ENCODE measurements at regions not wholly inside any gene's neighbourhood (a gene's known extent, or its start where the extent isn't known, plus 50 kb on each side); places are given as distances from the start of the nearest gene placed in this dataset.

DNA sequence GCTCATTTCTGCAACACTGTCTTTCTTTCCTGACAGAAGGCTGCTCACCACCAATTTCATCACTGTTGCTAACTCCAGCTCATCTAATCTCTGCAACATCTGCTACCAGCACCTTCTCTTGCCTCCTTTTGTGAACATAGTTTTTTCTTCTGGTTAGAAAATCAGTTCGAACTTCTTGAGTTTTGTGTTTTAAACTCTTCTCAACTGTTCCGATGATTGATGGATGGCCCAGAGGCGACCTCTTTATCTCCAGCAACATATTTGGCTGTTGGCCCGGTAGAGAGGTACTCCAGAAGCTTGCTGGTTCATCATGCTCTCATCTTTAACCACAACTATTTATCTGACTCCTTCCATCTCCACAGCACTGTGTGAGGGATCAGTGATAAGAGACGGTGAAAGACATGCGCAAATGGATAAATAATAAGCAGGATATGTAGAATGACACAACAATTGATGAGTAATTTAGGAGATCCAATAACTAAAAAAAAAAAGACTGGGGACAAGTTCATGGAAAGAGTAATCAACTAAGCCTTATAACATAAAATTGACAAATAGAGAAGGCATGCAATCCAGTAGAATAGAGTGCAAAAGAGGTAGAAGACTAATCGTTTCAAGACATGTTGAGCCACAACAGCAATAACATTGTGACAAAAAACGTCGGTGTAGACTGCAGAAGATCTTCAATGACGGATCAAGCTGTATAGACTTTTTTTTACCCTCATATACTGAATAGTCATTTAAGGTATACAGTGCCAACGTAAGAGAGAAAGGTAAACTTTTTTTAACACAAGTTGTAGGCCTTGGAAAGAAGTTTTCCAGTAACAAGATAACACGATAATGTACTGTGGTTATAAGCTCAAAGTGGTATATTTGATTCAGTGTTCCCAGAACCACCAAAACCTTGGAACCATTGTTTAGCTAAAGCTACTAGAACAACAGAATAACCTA is 152.2 kb downstream of the CRPPA start (continued):
- TF ChIP-seq, protein P1, sequence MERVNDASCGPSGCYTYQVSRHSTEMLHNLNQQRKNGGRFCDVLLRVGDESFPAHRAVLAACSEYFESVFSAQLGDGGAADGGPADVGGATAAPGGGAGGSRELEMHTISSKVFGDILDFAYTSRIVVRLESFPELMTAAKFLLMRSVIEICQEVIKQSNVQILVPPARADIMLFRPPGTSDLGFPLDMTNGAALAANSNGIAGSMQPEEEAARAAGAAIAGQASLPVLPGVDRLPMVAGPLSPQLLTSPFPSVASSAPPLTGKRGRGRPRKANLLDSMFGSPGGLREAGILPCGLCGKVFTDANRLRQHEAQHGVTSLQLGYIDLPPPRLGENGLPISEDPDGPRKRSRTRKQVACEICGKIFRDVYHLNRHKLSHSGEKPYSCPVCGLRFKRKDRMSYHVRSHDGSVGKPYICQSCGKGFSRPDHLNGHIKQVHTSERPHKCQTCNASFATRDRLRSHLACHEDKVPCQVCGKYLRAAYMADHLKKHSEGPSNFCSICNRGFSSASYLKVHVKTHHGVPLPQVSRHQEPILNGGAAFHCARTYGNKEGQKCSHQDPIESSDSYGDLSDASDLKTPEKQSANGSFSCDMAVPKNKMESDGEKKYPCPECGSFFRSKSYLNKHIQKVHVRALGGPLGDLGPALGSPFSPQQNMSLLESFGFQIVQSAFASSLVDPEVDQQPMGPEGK (CRISPR knock-in tag; IDR thresholded peaks at IDR 0.05; ENCODE audit: borderline replicate concordance) = peak; percentile 62; the same call in 1 of the 2 replicates
- no peak for TF ChIP-seq SAFB2 (IDR thresholded peaks at IDR 0.05; ENCODE audit: borderline replicate concordance, low read depth, low read length, severe bottlenecking)
- TF ChIP-seq RBM17 (IDR thresholded peaks at IDR 0.05; ENCODE audit: borderline replicate concordance, low read depth, low read length) = no peak
- TF ChIP-seq RBM14 (IDR thresholded peaks at IDR 0.05; ENCODE audit: borderline replicate concordance, insufficient read depth, low read depth, low read length) = no peak
- peak; percentile 62; the same call in 1 of the 2 replicates for TF ChIP-seq CBX5 (IDR thresholded peaks at IDR 0.05; ENCODE audit: borderline replicate concordance, low read depth)
- TF ChIP-seq MCM3 (IDR thresholded peaks at IDR 0.05) = no peak
- peak; percentile 70; the same call in 1 of the 2 replicates for TF ChIP-seq DDX20 (tag; IDR thresholded peaks at IDR 0.05; ENCODE audit: low read depth)
- TF ChIP-seq NR2C1 (IDR thresholded peaks at IDR 0.05) = peak; percentile 74
- TF ChIP-seq NR2C1 (tag; IDR thresholded peaks at IDR 0.05) = peak; percentile 88
- peak; percentile 91 for TF ChIP-seq ETV1 (tag; conservative IDR thresholded peaks at IDR 0.05; ENCODE audit: low read depth)
- no peak for TF ChIP-seq XRCC4 (IDR thresholded peaks at IDR 0.05; ENCODE audit: extremely low read depth, insufficient read depth, insufficient read length)
- TF ChIP-seq, protein P2, sequence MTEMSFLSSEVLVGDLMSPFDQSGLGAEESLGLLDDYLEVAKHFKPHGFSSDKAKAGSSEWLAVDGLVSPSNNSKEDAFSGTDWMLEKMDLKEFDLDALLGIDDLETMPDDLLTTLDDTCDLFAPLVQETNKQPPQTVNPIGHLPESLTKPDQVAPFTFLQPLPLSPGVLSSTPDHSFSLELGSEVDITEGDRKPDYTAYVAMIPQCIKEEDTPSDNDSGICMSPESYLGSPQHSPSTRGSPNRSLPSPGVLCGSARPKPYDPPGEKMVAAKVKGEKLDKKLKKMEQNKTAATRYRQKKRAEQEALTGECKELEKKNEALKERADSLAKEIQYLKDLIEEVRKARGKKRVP (CRISPR knock-in tag; IDR thresholded peaks at IDR 0.05) = peak; percentile 81
- no peak for TF ChIP-seq BRF1 (IDR thresholded peaks at IDR 0.05; ENCODE audit: borderline replicate concordance, extremely low read depth, insufficient read length)
- TF ChIP-seq ZBTB1 (CRISPR knock-in tag; IDR thresholded peaks at IDR 0.05; ENCODE audit: borderline replicate concordance, low read depth) = no peak
- TF ChIP-seq KLF10 (CRISPR knock-in tag; IDR thresholded peaks at IDR 0.05) = no peak
- TF ChIP-seq FOXJ2 (tag; IDR thresholded peaks at IDR 0.05) = peak; percentile 98
- TF ChIP-seq SMAD1 (IDR thresholded peaks at IDR 0.05; ENCODE audit: low read depth, low read length, partially characterized antibody) = peak; percentile 97
- TF ChIP-seq, protein P3, sequence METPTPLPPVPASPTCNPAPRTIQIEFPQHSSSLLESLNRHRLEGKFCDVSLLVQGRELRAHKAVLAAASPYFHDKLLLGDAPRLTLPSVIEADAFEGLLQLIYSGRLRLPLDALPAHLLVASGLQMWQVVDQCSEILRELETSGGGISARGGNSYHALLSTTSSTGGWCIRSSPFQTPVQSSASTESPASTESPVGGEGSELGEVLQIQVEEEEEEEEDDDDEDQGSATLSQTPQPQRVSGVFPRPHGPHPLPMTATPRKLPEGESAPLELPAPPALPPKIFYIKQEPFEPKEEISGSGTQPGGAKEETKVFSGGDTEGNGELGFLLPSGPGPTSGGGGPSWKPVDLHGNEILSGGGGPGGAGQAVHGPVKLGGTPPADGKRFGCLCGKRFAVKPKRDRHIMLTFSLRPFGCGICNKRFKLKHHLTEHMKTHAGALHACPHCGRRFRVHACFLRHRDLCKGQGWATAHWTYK (CRISPR knock-in tag; IDR thresholded peaks at IDR 0.05) = peak; percentile 91
- no peak for TF ChIP-seq DNMT1 (IDR thresholded peaks at IDR 0.05)
- TF ChIP-seq, protein P4, sequence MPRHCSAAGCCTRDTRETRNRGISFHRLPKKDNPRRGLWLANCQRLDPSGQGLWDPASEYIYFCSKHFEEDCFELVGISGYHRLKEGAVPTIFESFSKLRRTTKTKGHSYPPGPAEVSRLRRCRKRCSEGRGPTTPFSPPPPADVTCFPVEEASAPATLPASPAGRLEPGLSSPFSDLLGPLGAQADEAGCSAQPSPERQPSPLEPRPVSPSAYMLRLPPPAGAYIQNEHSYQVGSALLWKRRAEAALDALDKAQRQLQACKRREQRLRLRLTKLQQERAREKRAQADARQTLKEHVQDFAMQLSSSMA (CRISPR knock-in tag; IDR thresholded peaks at IDR 0.05) = no peak
- peak; percentile 95 for TF ChIP-seq ZNF584 (CRISPR knock-in tag; IDR thresholded peaks at IDR 0.05; ENCODE audit: low read depth)
- TF ChIP-seq ZNF431 (CRISPR knock-in tag; IDR thresholded peaks at IDR 0.05) = no peak
- peak; percentile 96 for TF ChIP-seq ZSCAN29 (IDR thresholded peaks at IDR 0.05)
- peak; percentile 90 for TF ChIP-seq ZC3H11A (IDR thresholded peaks at IDR 0.05; ENCODE audit: low read depth, low read length)
